B cell (primary cell): ENCODE measurements at regions not wholly inside any gene's neighbourhood (a gene's known extent, or its start where the extent isn't known, plus 50 kb on each side); places are given as distances from the start of the nearest gene placed in this dataset.

Experiments used
- ATAC-seq: fragments of 200-7000 bp; cut with Tn5 transposase; one replicate; pipeline ENCODE4 v1.10.0; 2021; ENCODE audit warnings: low read depth, mild to moderate bottlenecking, moderate number of reproducible peaks, moderate library complexity
- CTCF ChIA-PET: fragments of 350-600 bp; sonication (Branson Sonifier 250); formaldehyde crosslinking; loops from one replicate; lab custom pipeline; 2021; ENCODE audit warnings: antibody characterized with exemption, inconsistent platforms; lab: Charles Lee
- POLR2A ChIA-PET: fragments of 350-600 bp; sonication (Branson Sonifier 250); formaldehyde crosslinking; loops from one replicate; lab custom pipeline; 2021; ENCODE audit warnings: antibody characterized with exemption; lab: Charles Lee
- DNase-seq: peaks from one replicate; pipeline ENCODE4 v3.0.0; 2013
- H2AFZ ChIP-seq: 2 replicates; pipeline ENCODE4 v1.6.1; 2012; ENCODE audit warnings: mild to moderate bottlenecking, low read depth, low read length; ENCODE audit not compliant: insufficient read depth, poor library complexity, severe bottlenecking
- H3K27ac ChIP-seq, 2 donors: 1 replicate in 1 of 2; 2 replicates in 1 of 2; pipeline ENCODE4 v1.5.1; 2012 to 2013; ENCODE audit warnings: low read length in 2 of 2, mild to moderate bottlenecking in 2 of 2, moderate library complexity in 1 of 2
- H3K27me3 ChIP-seq, 4 experiments: fragments of 200-600 bp in 1 of 4; sonication (generic) in 1 of 4; replicated peaks in 1 of 4; 1 replicate in 2 of 4; 2 replicates in 2 of 4; pipeline versions ENCODE4 v1.6.1 to v1.7.0; 2013 to 2016; ENCODE audit warnings: low read length in 3 of 4, mild to moderate bottlenecking in 2 of 4, mixed read lengths in 1 of 4, moderate library complexity in 1 of 4; ENCODE audit not compliant: insufficient read depth in 4 of 4, control insufficient read depth in 3 of 4; ENCODE audit errors: control extremely low read depth in 1 of 4
- H3K36me3 ChIP-seq, 2 experiments: replicated peaks in 1 of 2; 1 replicate in 1 of 2; 2 replicates in 1 of 2; pipeline versions ENCODE4 v1.6.1 to v1.7.1; 2013; ENCODE audit warnings: low read length in 1 of 2; ENCODE audit not compliant: insufficient read depth in 2 of 2, control insufficient read depth in 1 of 2; ENCODE audit errors: control extremely low read depth in 1 of 2, extremely low read depth in 1 of 2
- H3K4me1 ChIP-seq, 2 donors: fragments of 200-600 bp in 1 of 2; sonication (generic) in 1 of 2; 1 replicate in 1 of 2; 2 replicates in 1 of 2; pipeline versions ENCODE4 v1.5.1 to v1.6.1; 2013 to 2017; ENCODE audit warnings: low read length in 2 of 2; ENCODE audit not compliant: control insufficient read depth in 2 of 2, insufficient read depth in 2 of 2
- H3K4me2 ChIP-seq: replicated peaks from 2 replicates; pipeline ENCODE3; 2012; ENCODE audit warnings: mild to moderate bottlenecking, low read depth, low read length; ENCODE audit not compliant: poor library complexity, severe bottlenecking
- H3K4me3 ChIP-seq, 5 experiments: fragments of 200-600 bp in 1 of 5; sonication (generic) in 1 of 5; 1 replicate in 3 of 5; 2 replicates in 2 of 5; pipeline versions ENCODE4 v1.5.1 to v1.7.0; 2011 to 2016; ENCODE audit warnings: low read length in 4 of 5, mild to moderate bottlenecking in 4 of 5, low read depth in 2 of 5, control low read depth in 1 of 5, moderate library complexity in 1 of 5; ENCODE audit not compliant: insufficient read depth in 1 of 5; ENCODE audit errors: control extremely low read depth in 1 of 5, extremely low read depth in 1 of 5
- H3K79me2 ChIP-seq: fragments of 200-600 bp; sonication (generic); one replicate; pipeline ENCODE4 v1.6.0; 2016; ENCODE audit warnings: low read length; ENCODE audit not compliant: control insufficient read depth, insufficient read depth
- H3K9ac ChIP-seq: fragments of 200-600 bp; sonication (generic); 2 replicates; pipeline ENCODE4 v1.6.1; 2017; ENCODE audit warnings: mild to moderate bottlenecking, low read length, moderate library complexity
- H3K9me3 ChIP-seq, 3 donors: one replicate each; pipeline versions ENCODE4 v1.6.1 to v1.7.1; 2013; ENCODE audit warnings: low read length in 2 of 3; ENCODE audit not compliant: control insufficient read depth in 2 of 3, insufficient read depth in 1 of 3; ENCODE audit errors: control extremely low read depth in 1 of 3
- H4K20me1 ChIP-seq: 2 replicates; pipeline ENCODE4 v1.6.0; 2012; ENCODE audit warnings: mild to moderate bottlenecking, low read length; ENCODE audit not compliant: insufficient read depth, control insufficient read depth, poor library complexity, severe bottlenecking
- H3K27ac Mint-ChIP-seq: one replicate; pipeline ENCODE4 v1.8.0; 2021; ENCODE audit warnings: mixed read lengths
- H3K27me3 Mint-ChIP-seq: one replicate; pipeline ENCODE4 v1.8.0; 2021; ENCODE audit warnings: mixed read lengths
- H3K4me1 Mint-ChIP-seq: one replicate; pipeline ENCODE4 v1.8.0; 2021; ENCODE audit warnings: mixed read lengths
- H3K4me3 Mint-ChIP-seq: one replicate; pipeline ENCODE4 v1.8.0; 2021; ENCODE audit warnings: mixed read lengths
- H3K9me3 Mint-ChIP-seq: one replicate; pipeline ENCODE4 v1.8.0; 2022; ENCODE audit warnings: mixed read lengths; ENCODE audit not compliant: insufficient read depth
- EZH2 ChIP-seq: IDR thresholded peaks from 2 replicates; pipeline ENCODE4 v1.6.1; 2012; ENCODE audit warnings: borderline replicate concordance, low read depth, mild to moderate bottlenecking, moderate library complexity, low read length; ENCODE audit not compliant: insufficient read depth, poor library complexity, severe bottlenecking
- WGBS: methylation state at CpG from one replicate; pipeline ENCODE4 v1.1.5; 2013; ENCODE audit warnings: missing lambda C conversion rate; ENCODE audit not compliant: insufficient coverage; 5-methylcytosine and 5-hydroxymethylcytosine counted together
- intact Hi-C: fragments of 100-400 bp; cut with micrococcal nuclease; formaldehyde crosslinking; loops from one replicate; pipeline ENCODE4 v1.10.0; 2022
- TF ChIP-seq, protein P1 (sequence below): fragments of 200-600 bp; IDR thresholded peaks from one replicate; pipeline ENCODE4 v1.8.0; 2022; ENCODE audit warnings: antibody characterized with exemption, mild to moderate bottlenecking

GRCh38 chr3:124522082-124522625 lies 208.1 kb upstream of the UMPS start:
- Histone ChIP-seq H3K36me3 (no peaks in the 10 kb centered on the region), H3K27ac (no peak overlapping the region), H3K4me1 (no peaks in the 10 kb centered on the region), H4K20me1 (no peaks in the 10 kb centered on the region), H3K27me3 (peaks cover 0 to 7% (median 3%) of the 10 kb centered on the region in 4 experiments), H3K9me3 (peaks cover 0 to 4% (median 0%) of the 10 kb centered on the region in 3 donors), H3K4me2 (no peak overlapping the region), H3K4me3 (no peak overlapping the region), H3K9ac (no peak overlapping the region), H3K79me2 (no peaks in the 10 kb centered on the region), H2AFZ (no peak overlapping the region)
- WGBS, result no CpG with 5 or more reads among the region's 1 CpG
- DNase-seq (no peak), ATAC-seq (no peak)
- Mint-ChIP-seq H3K4me3 (no peak overlapping the region), H3K27me3 (peaks cover 26% of the 10 kb centered on the region), H3K27ac (no peak overlapping the region), H3K4me1 (no peaks in the 10 kb centered on the region), H3K9me3 (peaks cover 4% of the 10 kb centered on the region)
- ChIA-PET CTCF (interaction anchor here (1.0 kb wide), 1 partner anchor 10 kb away, joined by 3 read pairs; no protein-coding TSS in a partner anchor), POLR2A (no interaction called here)
- intact Hi-C loops, result no loop called here
- TF ChIP-seq, protein P1, sequence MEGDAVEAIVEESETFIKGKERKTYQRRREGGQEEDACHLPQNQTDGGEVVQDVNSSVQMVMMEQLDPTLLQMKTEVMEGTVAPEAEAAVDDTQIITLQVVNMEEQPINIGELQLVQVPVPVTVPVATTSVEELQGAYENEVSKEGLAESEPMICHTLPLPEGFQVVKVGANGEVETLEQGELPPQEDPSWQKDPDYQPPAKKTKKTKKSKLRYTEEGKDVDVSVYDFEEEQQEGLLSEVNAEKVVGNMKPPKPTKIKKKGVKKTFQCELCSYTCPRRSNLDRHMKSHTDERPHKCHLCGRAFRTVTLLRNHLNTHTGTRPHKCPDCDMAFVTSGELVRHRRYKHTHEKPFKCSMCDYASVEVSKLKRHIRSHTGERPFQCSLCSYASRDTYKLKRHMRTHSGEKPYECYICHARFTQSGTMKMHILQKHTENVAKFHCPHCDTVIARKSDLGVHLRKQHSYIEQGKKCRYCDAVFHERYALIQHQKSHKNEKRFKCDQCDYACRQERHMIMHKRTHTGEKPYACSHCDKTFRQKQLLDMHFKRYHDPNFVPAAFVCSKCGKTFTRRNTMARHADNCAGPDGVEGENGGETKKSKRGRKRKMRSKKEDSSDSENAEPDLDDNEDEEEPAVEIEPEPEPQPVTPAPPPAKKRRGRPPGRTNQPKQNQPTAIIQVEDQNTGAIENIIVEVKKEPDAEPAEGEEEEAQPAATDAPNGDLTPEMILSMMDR, result no peak
- TF ChIP-seq EZH2, result no peak

GRCh38 chr3:124526601-124527000 lies 203.7 kb upstream of the UMPS start:
- ATAC-seq, result no peak
- no peaks in the 10 kb centered on the region for H3K79me2 ChIP-seq
- peaks cover 0 to 4% (median 0%) of the 10 kb centered on the region in 3 donors for H3K9me3 ChIP-seq
- TF ChIP-seq, protein P1, result no peak
- no peak for TF ChIP-seq EZH2
- no peak overlapping the region for H2AFZ ChIP-seq
- peaks cover 4% of the 10 kb centered on the region for H3K9me3 Mint-ChIP-seq
- peaks cover 0 to 3% (median 1%) of the 10 kb centered on the region in 4 experiments for H3K27me3 ChIP-seq
- H3K4me1 Mint-ChIP-seq, result no peaks in the 10 kb centered on the region
- DNase-seq, result no peak
- no CpG with 5 or more reads among the region's 1 CpG for WGBS
- no peak overlapping the region for H3K27ac Mint-ChIP-seq
- H3K4me2 ChIP-seq, result no peak overlapping the region
- H3K9ac ChIP-seq, result no peak overlapping the region
- H3K4me3 Mint-ChIP-seq, result no peak overlapping the region
- ChIA-PET POLR2A (no interaction called here), CTCF (no interaction called here)
- no peaks in the 10 kb centered on the region for H3K4me1 ChIP-seq
- intact Hi-C loops, result no loop called here
- H3K27ac ChIP-seq, result no peak overlapping the region
- no peaks in the 10 kb centered on the region for H3K36me3 ChIP-seq
- H3K27me3 Mint-ChIP-seq, result peaks cover 40% of the 10 kb centered on the region
- no peaks in the 10 kb centered on the region for H4K20me1 ChIP-seq
- H3K4me3 ChIP-seq, result no peak overlapping the region
